ENCODE measurements at regions not wholly inside any gene's neighbourhood (a gene's known extent, or its start where the extent isn't known, plus 50 kb on each side); places are given as distances from the start of the nearest gene placed in this dataset.

DNA sequence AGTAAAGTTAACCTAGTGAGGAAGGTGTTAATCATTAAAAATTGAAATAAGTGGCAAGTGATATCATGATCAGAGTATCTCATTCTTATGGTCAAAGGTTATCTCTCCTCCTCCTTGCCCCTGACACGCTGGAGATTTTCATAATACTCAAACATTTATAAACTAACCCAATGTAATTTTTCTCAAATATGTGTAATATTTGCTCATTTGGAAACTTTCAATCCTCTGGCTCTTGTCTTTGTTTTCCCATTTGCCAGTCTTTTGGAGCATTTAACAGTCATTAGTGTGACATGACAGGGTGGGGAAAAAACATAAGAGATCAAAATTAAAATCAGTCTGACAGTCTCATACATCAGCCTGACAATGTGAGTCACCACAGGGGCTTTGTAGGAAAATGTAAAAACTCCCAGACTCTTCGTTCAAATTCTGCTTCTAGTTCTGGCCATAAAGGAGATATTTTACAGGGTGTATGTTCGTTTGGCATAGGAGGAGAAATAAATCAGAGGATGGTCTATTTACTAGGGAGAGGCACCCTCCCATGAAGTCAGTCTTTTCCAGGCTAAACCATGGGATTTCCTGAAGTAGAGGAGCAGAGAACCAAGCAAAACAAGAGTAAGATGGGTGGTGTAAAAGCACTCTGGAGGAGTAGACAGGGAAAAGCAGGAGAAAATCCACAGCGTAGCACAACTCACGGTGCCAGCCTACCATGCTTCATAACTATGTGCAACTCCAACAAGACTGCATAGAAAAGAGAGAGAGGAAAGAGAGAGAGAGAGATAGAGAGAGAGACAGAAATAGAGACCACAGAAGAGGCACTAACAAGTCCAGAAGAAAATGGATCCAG, 369.2 kb upstream of the PDE3A start:
- TF ChIP-seq CTCF (IDR thresholded peaks at IDR 0.05) (no peak), POLR2A (IDR thresholded peaks at IDR 0.05) (no peak)

Data from suprapubic skin (tissue), 3 donors.